ENCODE measurements at regions not wholly inside any gene's neighbourhood (a gene's known extent, or its start where the extent isn't known, plus 50 kb on each side); places are given as distances from the start of the nearest gene placed in this dataset.

- peak; percentile 27 for TF ChIP-seq CTCF (conservative IDR thresholded peaks at IDR 0.05; ENCODE audit: low read depth, low read length)
- no peak for TF ChIP-seq POLR2A (IDR thresholded peaks at IDR 0.05; ENCODE audit: low read depth, low read length)
- TF ChIP-seq CHD1 (IDR thresholded peaks at IDR 0.05; ENCODE audit: low read depth, low read length) = no peak
- no peak for TF ChIP-seq SMC3 (IDR thresholded peaks at IDR 0.05; ENCODE audit: low read depth, low read length)
- TF ChIP-seq MXI1 (IDR thresholded peaks at IDR 0.05; ENCODE audit: borderline replicate concordance, low read depth, low read length) = no peak
- TF ChIP-seq CEBPB (IDR thresholded peaks at IDR 0.05; ENCODE audit: low read depth, low read length) = no peak
- TF ChIP-seq BHLHE40 (IDR thresholded peaks at IDR 0.05; ENCODE audit: low read depth, low read length) = no peak
- TF ChIP-seq USF2 (IDR thresholded peaks at IDR 0.05; ENCODE audit: low read depth, low read length) = no peak
Observed at GRCh38 chr2:106572541-106573450, 85.6 kb downstream of the CD8B2 start.

Measured in IMR-90 (cell line).